ENCODE measurements at regions not wholly inside any gene's neighbourhood (a gene's known extent, or its start where the extent isn't known, plus 50 kb on each side); places are given as distances from the start of the nearest gene placed in this dataset.

DNA sequence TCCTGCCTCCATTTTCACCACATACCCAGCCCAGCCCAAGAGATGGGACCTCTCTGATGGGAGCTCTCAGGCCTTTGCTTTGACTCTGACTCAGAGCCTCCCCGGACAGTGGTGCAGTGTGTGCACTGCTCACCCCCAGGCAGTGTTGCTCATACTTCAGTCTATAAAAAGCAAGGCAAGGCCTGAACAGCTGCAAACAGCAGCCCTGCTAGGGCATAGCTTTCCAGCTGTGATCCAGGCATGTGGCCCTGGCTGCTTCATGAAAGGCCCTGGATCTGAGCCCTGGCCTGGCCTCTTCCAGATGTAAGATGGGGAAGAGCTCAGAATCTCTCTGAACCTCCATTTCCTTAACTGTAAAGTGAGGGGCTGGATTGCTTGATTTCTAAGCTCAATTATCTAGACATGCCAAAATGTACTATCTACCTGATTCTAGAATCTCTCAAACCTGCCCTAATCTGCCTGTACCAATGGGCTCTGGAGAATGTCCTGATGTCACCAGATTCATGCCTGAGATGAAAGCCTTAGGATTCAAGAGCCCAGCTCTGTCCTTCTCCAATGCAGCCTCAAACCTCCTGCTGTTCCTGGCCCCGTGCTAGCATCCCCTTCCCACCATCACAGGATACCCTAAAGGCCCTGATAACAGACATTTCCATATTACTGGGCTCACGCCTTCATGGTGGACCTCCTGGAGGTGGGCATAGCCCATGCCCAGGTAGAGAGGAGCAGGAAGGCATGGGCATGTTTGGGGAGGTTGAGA is 206.9 kb downstream of the ARL4C start:
- TF ChIP-seq, protein P1, sequence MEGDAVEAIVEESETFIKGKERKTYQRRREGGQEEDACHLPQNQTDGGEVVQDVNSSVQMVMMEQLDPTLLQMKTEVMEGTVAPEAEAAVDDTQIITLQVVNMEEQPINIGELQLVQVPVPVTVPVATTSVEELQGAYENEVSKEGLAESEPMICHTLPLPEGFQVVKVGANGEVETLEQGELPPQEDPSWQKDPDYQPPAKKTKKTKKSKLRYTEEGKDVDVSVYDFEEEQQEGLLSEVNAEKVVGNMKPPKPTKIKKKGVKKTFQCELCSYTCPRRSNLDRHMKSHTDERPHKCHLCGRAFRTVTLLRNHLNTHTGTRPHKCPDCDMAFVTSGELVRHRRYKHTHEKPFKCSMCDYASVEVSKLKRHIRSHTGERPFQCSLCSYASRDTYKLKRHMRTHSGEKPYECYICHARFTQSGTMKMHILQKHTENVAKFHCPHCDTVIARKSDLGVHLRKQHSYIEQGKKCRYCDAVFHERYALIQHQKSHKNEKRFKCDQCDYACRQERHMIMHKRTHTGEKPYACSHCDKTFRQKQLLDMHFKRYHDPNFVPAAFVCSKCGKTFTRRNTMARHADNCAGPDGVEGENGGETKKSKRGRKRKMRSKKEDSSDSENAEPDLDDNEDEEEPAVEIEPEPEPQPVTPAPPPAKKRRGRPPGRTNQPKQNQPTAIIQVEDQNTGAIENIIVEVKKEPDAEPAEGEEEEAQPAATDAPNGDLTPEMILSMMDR (IDR thresholded peaks at IDR 0.05; ENCODE audit: low read length): no peak
- TF ChIP-seq EZH2 (IDR thresholded peaks at IDR 0.05; ENCODE audit: borderline replicate concordance, low read length): no peak
